HUES64 (cell line): ENCODE measurements at regions not wholly inside any gene's neighbourhood (a gene's known extent, or its start where the extent isn't known, plus 50 kb on each side); places are given as distances from the start of the nearest gene placed in this dataset.
A peak's percentile ranks its signal among the peaks of the same experiment; 100 is the strongest.
"Not testable (repeated sequence)": the region's sequence is repeated elsewhere in the genome, so short reads cannot be mapped to it uniquely, and the experiment has no call there.

ENCODE experiments used
- H3K27ac ChIP-seq: 2 replicates; pipeline ENCODE4 v1.7.0; 2013; ENCODE audit warnings: low read depth, low read length, inconsistent platforms
- H3K27me3 ChIP-seq: 2 replicates; pipeline ENCODE4 v1.6.1; 2013; ENCODE audit warnings: mild to moderate bottlenecking, low read length; ENCODE audit not compliant: insufficient read depth
- H3K36me3 ChIP-seq: 2 replicates; pipeline ENCODE4 v1.6.1; 2013; ENCODE audit warnings: mild to moderate bottlenecking, low read length; ENCODE audit not compliant: insufficient read depth
- H3K4me1 ChIP-seq: 2 replicates; pipeline ENCODE4 v1.6.1; 2013; ENCODE audit warnings: mild to moderate bottlenecking, low read length, moderate library complexity; ENCODE audit not compliant: insufficient read depth
- H3K4me3 ChIP-seq: 2 replicates; pipeline ENCODE4 v1.5.1; 2013; ENCODE audit warnings: mild to moderate bottlenecking, low read length, moderate library complexity
- H3K9ac ChIP-seq: 2 replicates; pipeline ENCODE4 v1.6.1; 2013; ENCODE audit warnings: mild to moderate bottlenecking, low read depth, low read length
- H3K9me3 ChIP-seq: 2 replicates; pipeline ENCODE4 v1.6.1; 2013; ENCODE audit warnings: low read depth, low read length; ENCODE audit not compliant: insufficient read depth
- WGBS: fragments of 150-250, 120-280 bp; methylation state at CpG from one replicate; pipeline ENCODE4 v1.1.7; 2013; ENCODE audit warnings: missing lambda C conversion rate; 5-methylcytosine and 5-hydroxymethylcytosine counted together

- H3K9me3 ChIP-seq, result 0 out of 2 replicates have a peak, but pooled peaks cover 6% of the 10 kb centered on the region
- no peak overlapping the region for H3K9ac ChIP-seq
- no peak overlapping the region for H3K4me3 ChIP-seq
- no peaks in the 10 kb centered on the region for H3K27me3 ChIP-seq
- H3K36me3 ChIP-seq, result no peaks in the 10 kb centered on the region
- no peak overlapping the region for H3K27ac ChIP-seq
- 93% methylated on average over 3 of the region's 3 CpGs for WGBS
- H3K4me1 ChIP-seq, result no peaks in the 10 kb centered on the region
Observed at GRCh38 chr15:47129033-47129432, 588.3 kb upstream of the SEMA6D start.

- H3K36me3 ChIP-seq, H3K27ac ChIP-seq, H3K4me1 ChIP-seq, H3K9ac ChIP-seq, H3K9me3 ChIP-seq, H3K4me3 ChIP-seq, H3K27me3 ChIP-seq: not testable (repeated sequence)
- WGBS, result 98% methylated on average over 3 of the region's 7 CpGs
Observed at GRCh38 chr15:47131450-47131849, 585.9 kb upstream of the SEMA6D start.

GRCh38 chr15:47135267-47135666, 582.0 kb upstream of the SEMA6D start:
- H3K9ac ChIP-seq, result no peak overlapping the region
- H3K27me3 ChIP-seq, result no peaks in the 10 kb centered on the region
- no peaks in the 10 kb centered on the region for H3K4me1 ChIP-seq
- H3K27ac ChIP-seq, result no peak overlapping the region
- H3K36me3 ChIP-seq, result no peaks in the 10 kb centered on the region
- H3K9me3 ChIP-seq, result 0 out of 2 replicates have a peak, but pooled peaks cover 6% of the 10 kb centered on the region
- 99% methylated on average over 2 of the region's 2 CpGs for WGBS
- H3K4me3 ChIP-seq, result no peak overlapping the region

- no peaks in the 10 kb centered on the region for H3K4me1 ChIP-seq
- H3K9ac ChIP-seq, result no peak overlapping the region
- no peak overlapping the region for H3K4me3 ChIP-seq
- H3K27me3 ChIP-seq, result no peaks in the 10 kb centered on the region
- no peaks in the 10 kb centered on the region for H3K9me3 ChIP-seq
- no peaks in the 10 kb centered on the region for H3K36me3 ChIP-seq
- H3K27ac ChIP-seq, result no peak overlapping the region
- 86% methylated on average over 2 of the region's 2 CpGs for WGBS
Observed at GRCh38 chr15:47136236-47136635, 581.1 kb upstream of the SEMA6D start.

GRCh38 chr15:47139965-47140364, 577.3 kb upstream of the SEMA6D start:
- no peak overlapping the region for H3K4me3 ChIP-seq
- H3K9me3 ChIP-seq, result no peaks in the 10 kb centered on the region
- H3K9ac ChIP-seq, result no peak overlapping the region
- no peaks in the 10 kb centered on the region for H3K36me3 ChIP-seq
- no peaks in the 10 kb centered on the region for H3K27me3 ChIP-seq
- no peak overlapping the region for H3K27ac ChIP-seq
- WGBS, result 97% methylated on average over 2 of the region's 2 CpGs
- no peaks in the 10 kb centered on the region for H3K4me1 ChIP-seq

GRCh38 chr15:47157827-47158226, 559.5 kb upstream of the SEMA6D start:
- no peak overlapping the region for H3K27ac ChIP-seq
- H3K36me3 ChIP-seq, result no peaks in the 10 kb centered on the region
- no peak overlapping the region for H3K9ac ChIP-seq
- H3K4me1 ChIP-seq, result 0 out of 2 replicates have a peak, but pooled peaks cover 3% of the 10 kb centered on the region
- no peak overlapping the region for H3K4me3 ChIP-seq
- 96% methylated on average over 4 of the region's 4 CpGs for WGBS
- H3K27me3 ChIP-seq, result no peaks in the 10 kb centered on the region
- no peaks in the 10 kb centered on the region for H3K9me3 ChIP-seq

GRCh38 chr15:47158573-47158972, 558.7 kb upstream of the SEMA6D start:
- H3K4me3 ChIP-seq, result no peak overlapping the region
- no peaks in the 10 kb centered on the region for H3K9me3 ChIP-seq
- no peaks in the 10 kb centered on the region for H3K36me3 ChIP-seq
- 92% methylated on average over 2 of the region's 2 CpGs for WGBS
- no peak overlapping the region for H3K9ac ChIP-seq
- H3K27ac ChIP-seq, result no peak overlapping the region
- H3K27me3 ChIP-seq, result no peaks in the 10 kb centered on the region
- 0 out of 2 replicates have a peak, but pooled peaks cover 3% of the 10 kb centered on the region for H3K4me1 ChIP-seq

- Histone ChIP-seq H3K9ac (no peak overlapping the region), H3K36me3 (no peaks in the 10 kb centered on the region), H3K27ac (no peak overlapping the region), H3K9me3 (no peaks in the 10 kb centered on the region), H3K4me3 (no peak overlapping the region), H3K4me1 (no peaks in the 10 kb centered on the region), H3K27me3 (peaks cover 16% of the 10 kb centered on the region)
- 97% methylated on average over 3 of the region's 3 CpGs for WGBS
Observed at GRCh38 chr15:47177177-47177576, 540.1 kb upstream of the SEMA6D start.

- H3K9ac ChIP-seq, result no peak overlapping the region
- H3K9me3 ChIP-seq, result no peaks in the 10 kb centered on the region
- no peaks in the 10 kb centered on the region for H3K36me3 ChIP-seq
- H3K27me3 ChIP-seq, result peaks cover 44% of the 10 kb centered on the region
- H3K27ac ChIP-seq, result no peak overlapping the region
- WGBS, result 97% methylated on average over 4 of the region's 4 CpGs
- no peaks in the 10 kb centered on the region for H3K4me1 ChIP-seq
- no peak overlapping the region for H3K4me3 ChIP-seq
Observed at GRCh38 chr15:47179988-47180387, 537.3 kb upstream of the SEMA6D start.

GRCh38 chr15:47182818-47183217, 534.5 kb upstream of the SEMA6D start:
- no peak overlapping the region for H3K4me3 ChIP-seq
- H3K27ac ChIP-seq, result no peak overlapping the region
- H3K27me3 ChIP-seq, result peaks cover 72% of the 10 kb centered on the region
- H3K9me3 ChIP-seq, result no peaks in the 10 kb centered on the region
- WGBS, result 96% methylated on average over 2 of the region's 2 CpGs
- peaks cover 12% of the 10 kb centered on the region for H3K4me1 ChIP-seq
- no peaks in the 10 kb centered on the region for H3K36me3 ChIP-seq
- H3K9ac ChIP-seq, result no peak overlapping the region

GRCh38 chr15:47184003-47184907, 533.0 kb upstream of the SEMA6D start:
- no peak overlapping the region for H3K27ac ChIP-seq
- peak overlapping the region; percentile 65 for H3K4me3 ChIP-seq
- under 1% methylated on average over 84 of the region's 84 CpGs for WGBS
- peak overlapping the region; percentile 56 for H3K9ac ChIP-seq
- no peaks in the 10 kb centered on the region for H3K36me3 ChIP-seq
- peaks cover 27% of the 10 kb centered on the region for H3K4me1 ChIP-seq
- H3K27me3 ChIP-seq, result peaks cover 87% of the 10 kb centered on the region
- no peaks in the 10 kb centered on the region for H3K9me3 ChIP-seq
